PFSK-1 (cell line): ENCODE measurements at regions not wholly inside any gene's neighbourhood (a gene's known extent, or its start where the extent isn't known, plus 50 kb on each side); places are given as distances from the start of the nearest gene placed in this dataset.

Experiments
- FOXP2 ChIP-seq: optimal IDR thresholded peaks from 2 replicates; pipeline ENCODE3; 2011; ENCODE audit warnings: borderline replicate concordance, control low read depth, inconsistent platforms; ENCODE audit not compliant: insufficient read depth; ENCODE audit errors: extremely low read length, extremely low read depth
- POLR2AphosphoS5 ChIP-seq: IDR thresholded peaks from 2 replicates; pipeline ENCODE4 v1.6.1; 2012; ENCODE audit warnings: low read depth, mild to moderate bottlenecking, control low read depth, low read length, moderate library complexity
- SIN3A ChIP-seq: IDR thresholded peaks from 2 replicates; pipeline ENCODE4 v1.6.1; 2012; ENCODE audit warnings: mild to moderate bottlenecking, low read length, moderate library complexity, borderline replicate concordance; ENCODE audit not compliant: insufficient read depth
- TAF1 ChIP-seq: IDR thresholded peaks from 2 replicates; pipeline ENCODE4 v1.6.1; 2012; ENCODE audit warnings: low read length, control low read depth, borderline replicate concordance; ENCODE audit not compliant: insufficient read depth
- TF ChIP-seq, protein P1 (sequence below), 2 experiments: IDR thresholded peaks; 2 replicates each; pipeline versions ENCODE4 v1.6.1 to v1.8.0; 2011 to 2012; ENCODE audit warnings: low read depth in 2 of 2, low read length in 2 of 2, control low read depth in 1 of 2, inconsistent platforms in 1 of 2, mild to moderate bottlenecking in 1 of 2, moderate library complexity in 1 of 2; ENCODE audit not compliant: insufficient read depth in 1 of 2

GRCh38 chr2:188024811-188025210 is 266.9 kb upstream of the GULP1 start:
- TF ChIP-seq TAF1 (no peak), POLR2AphosphoS5 (no peak), SIN3A (no peak), FOXP2 (no peak)
- TF ChIP-seq, protein P1, sequence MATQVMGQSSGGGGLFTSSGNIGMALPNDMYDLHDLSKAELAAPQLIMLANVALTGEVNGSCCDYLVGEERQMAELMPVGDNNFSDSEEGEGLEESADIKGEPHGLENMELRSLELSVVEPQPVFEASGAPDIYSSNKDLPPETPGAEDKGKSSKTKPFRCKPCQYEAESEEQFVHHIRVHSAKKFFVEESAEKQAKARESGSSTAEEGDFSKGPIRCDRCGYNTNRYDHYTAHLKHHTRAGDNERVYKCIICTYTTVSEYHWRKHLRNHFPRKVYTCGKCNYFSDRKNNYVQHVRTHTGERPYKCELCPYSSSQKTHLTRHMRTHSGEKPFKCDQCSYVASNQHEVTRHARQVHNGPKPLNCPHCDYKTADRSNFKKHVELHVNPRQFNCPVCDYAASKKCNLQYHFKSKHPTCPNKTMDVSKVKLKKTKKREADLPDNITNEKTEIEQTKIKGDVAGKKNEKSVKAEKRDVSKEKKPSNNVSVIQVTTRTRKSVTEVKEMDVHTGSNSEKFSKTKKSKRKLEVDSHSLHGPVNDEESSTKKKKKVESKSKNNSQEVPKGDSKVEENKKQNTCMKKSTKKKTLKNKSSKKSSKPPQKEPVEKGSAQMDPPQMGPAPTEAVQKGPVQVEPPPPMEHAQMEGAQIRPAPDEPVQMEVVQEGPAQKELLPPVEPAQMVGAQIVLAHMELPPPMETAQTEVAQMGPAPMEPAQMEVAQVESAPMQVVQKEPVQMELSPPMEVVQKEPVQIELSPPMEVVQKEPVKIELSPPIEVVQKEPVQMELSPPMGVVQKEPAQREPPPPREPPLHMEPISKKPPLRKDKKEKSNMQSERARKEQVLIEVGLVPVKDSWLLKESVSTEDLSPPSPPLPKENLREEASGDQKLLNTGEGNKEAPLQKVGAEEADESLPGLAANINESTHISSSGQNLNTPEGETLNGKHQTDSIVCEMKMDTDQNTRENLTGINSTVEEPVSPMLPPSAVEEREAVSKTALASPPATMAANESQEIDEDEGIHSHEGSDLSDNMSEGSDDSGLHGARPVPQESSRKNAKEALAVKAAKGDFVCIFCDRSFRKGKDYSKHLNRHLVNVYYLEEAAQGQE (IDR thresholded peaks at IDR 0.05; ENCODE audit: insufficient read depth in 1 of 2, low read depth in 2 of 2, low read length in 2 of 2): no peak

DNA sequence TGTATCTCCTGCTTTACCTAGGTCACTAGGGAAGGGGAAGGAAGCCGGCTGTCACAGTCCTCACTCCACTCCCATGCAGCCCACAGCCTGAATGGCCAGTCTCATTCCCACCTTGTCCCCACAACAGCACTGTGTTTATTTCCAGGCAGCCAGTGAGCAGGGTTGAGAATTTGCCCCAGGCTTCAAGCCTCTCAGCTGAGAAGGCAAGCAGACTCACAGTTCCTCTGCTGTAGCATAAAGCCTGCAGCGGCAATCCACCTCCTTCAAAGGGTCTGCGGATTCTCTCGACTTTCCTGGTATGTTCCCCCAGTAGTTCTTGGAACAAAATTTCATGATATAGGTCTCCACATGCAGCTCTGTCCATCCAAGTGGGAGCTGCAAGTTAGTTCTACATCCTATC is 262.9 kb upstream of the GULP1 start:
- no peak for TF ChIP-seq SIN3A
- no peak for TF ChIP-seq FOXP2
- TF ChIP-seq POLR2AphosphoS5: no peak
- TF ChIP-seq TAF1: no peak
- TF ChIP-seq, protein P1 (IDR thresholded peaks at IDR 0.05; ENCODE audit: insufficient read depth in 1 of 2, low read depth in 2 of 2, low read length in 2 of 2): no peak

- TF ChIP-seq POLR2AphosphoS5 (no peak), TAF1 (no peak), SIN3A (no peak)
- TF ChIP-seq, protein P1 (IDR thresholded peaks at IDR 0.05; ENCODE audit: insufficient read depth in 1 of 2, low read depth in 2 of 2, low read length in 2 of 2): no peak
These were observed 259.4 kb upstream of the GULP1 start for GRCh38 chr2:188032306-188032705.

GRCh38 chr2:188032786-188033185 is 258.9 kb upstream of the GULP1 start:
- TF ChIP-seq POLR2AphosphoS5: no peak
- TF ChIP-seq, protein P1 (IDR thresholded peaks at IDR 0.05; ENCODE audit: insufficient read depth in 1 of 2, low read depth in 2 of 2, low read length in 2 of 2): no peak
- no peak for TF ChIP-seq FOXP2
- no peak for TF ChIP-seq SIN3A
- TF ChIP-seq TAF1: no peak

GRCh38 chr2:188039307-188039706 is 252.4 kb upstream of the GULP1 start:
- TF ChIP-seq POLR2AphosphoS5: no peak
- TF ChIP-seq FOXP2: no peak
- TF ChIP-seq SIN3A: no peak
- TF ChIP-seq TAF1: no peak
- TF ChIP-seq, protein P1 (IDR thresholded peaks at IDR 0.05; ENCODE audit: insufficient read depth in 1 of 2, low read depth in 2 of 2, low read length in 2 of 2): no peak
